ENCODE measurements at regions not wholly inside any gene's neighbourhood (a gene's known extent, or its start where the extent isn't known, plus 50 kb on each side); places are given as distances from the start of the nearest gene placed in this dataset.

GRCh38 chr10:90138844-90139243, 437.5 kb downstream of the KIF20B start:
- H3K9me3 ChIP-seq (ENCODE audit: control insufficient read depth, low read length): peaks cover 5% of the 10 kb centered on the region

GRCh38 chr10:90141791-90142190, 440.4 kb downstream of the KIF20B start:
- Histone ChIP-seq H3K27ac (ENCODE audit: low read depth in 1 of 2, low read length in 2 of 2) (no peak overlapping the region), H3K4me1 (ENCODE audit: control insufficient read depth in 1 of 2, insufficient read depth in 2 of 2, low read length in 2 of 2) (no peaks in the 10 kb centered on the region), H3K9me3 (ENCODE audit: control insufficient read depth, low read length) (peaks cover 3% of the 10 kb centered on the region), H3K36me3 (ENCODE audit: control insufficient read depth in 1 of 2, insufficient read depth in 2 of 2, low read length in 1 of 2) (no peaks in the 10 kb centered on the region), H3K4me3 (ENCODE audit: low read length in 2 of 2) (no peak overlapping the region), H3K27me3 (ENCODE audit: control insufficient read depth in 1 of 2, insufficient read depth in 2 of 2, low read length in 1 of 2) (no peaks in the 10 kb centered on the region)
- intact Hi-C loops (cut with DNase I): no loop called here
- 76 to 81% methylated on average over 1 of the region's 1 CpG for WGBS, 2 donors
- ATAC-seq (ENCODE audit: low FRiP score): no peak
- no peak for DNase-seq

More at GRCh38 chr10:90138844-90139243, 437.5 kb downstream of the KIF20B start:
- Histone ChIP-seq H3K4me1 (ENCODE audit: control insufficient read depth in 1 of 2, insufficient read depth in 2 of 2, low read length in 2 of 2) (no peaks in the 10 kb centered on the region), H3K36me3 (ENCODE audit: control insufficient read depth in 1 of 2, insufficient read depth in 2 of 2, low read length in 1 of 2) (peaks cover 0 to 2% of the 10 kb centered on the region in 2 donors), H3K27me3 (ENCODE audit: control insufficient read depth in 1 of 2, insufficient read depth in 2 of 2, low read length in 1 of 2) (no peaks in the 10 kb centered on the region), H3K27ac (ENCODE audit: low read depth in 1 of 2, low read length in 2 of 2) (no peak overlapping the region), H3K4me3 (ENCODE audit: low read length in 2 of 2) (no peak overlapping the region)
- ATAC-seq (ENCODE audit: low FRiP score) (no peak), DNase-seq (no peak)
- WGBS, 2 donors: 81 to 82% methylated on average over 4 of the region's 4 CpGs
- intact Hi-C loops (cut with DNase I): no loop called here

DNA sequence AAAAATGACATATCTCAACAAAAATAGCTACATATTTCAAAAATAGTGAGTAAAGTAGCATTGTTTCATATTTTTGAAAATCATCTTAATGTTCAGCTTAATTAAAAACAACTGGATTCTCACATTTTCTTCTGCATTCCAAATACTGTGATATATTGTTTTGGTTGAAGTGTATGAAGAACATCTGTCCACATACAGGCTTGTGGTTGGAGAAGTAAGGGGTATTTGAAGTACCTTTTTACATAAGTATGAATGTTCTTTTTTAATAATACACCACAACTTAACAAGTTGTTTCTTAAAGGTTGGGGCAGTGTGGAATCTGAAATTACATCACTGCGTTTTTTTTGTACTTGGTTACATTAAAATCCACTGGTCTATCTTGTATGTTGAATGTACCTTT, 442.5 kb downstream of the KIF20B start:
- H3K9me3 ChIP-seq (ENCODE audit: control insufficient read depth, low read length): no peaks in the 10 kb centered on the region
- no peak overlapping the region for H3K27ac ChIP-seq (ENCODE audit: low read depth in 1 of 2, low read length in 2 of 2)
- DNase-seq (no peak), ATAC-seq (ENCODE audit: low FRiP score) (no peak)
- H3K4me1 ChIP-seq (ENCODE audit: control insufficient read depth in 1 of 2, insufficient read depth in 2 of 2, low read length in 2 of 2): no peaks in the 10 kb centered on the region
- H3K27me3 ChIP-seq (ENCODE audit: control insufficient read depth in 1 of 2, insufficient read depth in 2 of 2, low read length in 1 of 2): no peaks in the 10 kb centered on the region
- no peak overlapping the region for H3K4me3 ChIP-seq (ENCODE audit: low read length in 2 of 2)
- WGBS, 2 donors: 93 to 97% methylated on average over 1 of the region's 1 CpG
- no peaks in the 10 kb centered on the region for H3K36me3 ChIP-seq (ENCODE audit: control insufficient read depth in 1 of 2, insufficient read depth in 2 of 2, low read length in 1 of 2)
- intact Hi-C loops (cut with DNase I): no loop called here

- Histone ChIP-seq H3K9me3 (ENCODE audit: control insufficient read depth, low read length) (no peaks in the 10 kb centered on the region), H3K27me3 (ENCODE audit: control insufficient read depth in 1 of 2, insufficient read depth in 2 of 2, low read length in 1 of 2) (no peaks in the 10 kb centered on the region), H3K36me3 (ENCODE audit: control insufficient read depth in 1 of 2, insufficient read depth in 2 of 2, low read length in 1 of 2) (no peaks in the 10 kb centered on the region), H3K4me1 (ENCODE audit: control insufficient read depth in 1 of 2, insufficient read depth in 2 of 2, low read length in 2 of 2) (no peaks in the 10 kb centered on the region), H3K4me3 (ENCODE audit: low read length in 2 of 2) (no peak overlapping the region), H3K27ac (ENCODE audit: low read depth in 1 of 2, low read length in 2 of 2) (no peak overlapping the region)
- intact Hi-C loops (cut with DNase I): no loop called here
- no peak for DNase-seq
- no peak for ATAC-seq (ENCODE audit: low FRiP score)
- 73 to 81% methylated on average over 6 of the region's 6 CpGs for WGBS, 2 donors
Observed at GRCh38 chr10:90148116-90148855, 446.9 kb downstream of the KIF20B start.

DNA sequence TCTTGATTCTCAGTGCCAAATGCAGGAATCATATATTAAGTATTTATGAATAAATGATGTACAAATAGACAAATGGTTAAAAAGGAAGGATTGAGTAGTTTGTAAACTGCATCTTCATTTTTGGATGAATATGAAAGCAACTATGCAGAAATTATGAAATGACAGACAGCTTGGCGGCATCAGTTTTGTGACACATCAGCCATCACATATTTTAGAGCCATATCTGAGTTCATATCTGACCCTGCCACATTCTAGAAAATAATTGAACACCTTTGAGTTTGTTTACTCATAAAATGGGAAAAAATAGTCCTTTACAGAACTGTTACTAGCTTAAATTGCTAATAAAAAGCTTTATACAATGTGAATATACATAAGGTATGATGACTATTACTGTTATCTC, 448.2 kb downstream of the KIF20B start:
- no peak overlapping the region for H3K27ac ChIP-seq (ENCODE audit: low read depth in 1 of 2, low read length in 2 of 2)
- no peaks in the 10 kb centered on the region for H3K9me3 ChIP-seq (ENCODE audit: control insufficient read depth, low read length)
- ATAC-seq (ENCODE audit: low FRiP score) (no peak), DNase-seq (no peak)
- WGBS, 2 donors: 95 to 100% methylated on average over 1 of the region's 1 CpG
- intact Hi-C loops (cut with DNase I): no loop called here
- H3K36me3 ChIP-seq (ENCODE audit: control insufficient read depth in 1 of 2, insufficient read depth in 2 of 2, low read length in 1 of 2): no peaks in the 10 kb centered on the region
- no peak overlapping the region for H3K4me3 ChIP-seq (ENCODE audit: low read length in 2 of 2)
- no peaks in the 10 kb centered on the region for H3K27me3 ChIP-seq (ENCODE audit: control insufficient read depth in 1 of 2, insufficient read depth in 2 of 2, low read length in 1 of 2)
- no peaks in the 10 kb centered on the region for H3K4me1 ChIP-seq (ENCODE audit: control insufficient read depth in 1 of 2, insufficient read depth in 2 of 2, low read length in 2 of 2)

GRCh38 chr10:90162271-90162853, 461.0 kb downstream of the KIF20B start:
- Histone ChIP-seq H3K27ac (ENCODE audit: low read depth in 1 of 2, low read length in 2 of 2) (no peak overlapping the region), H3K36me3 (ENCODE audit: control insufficient read depth in 1 of 2, insufficient read depth in 2 of 2, low read length in 1 of 2) (no peaks in the 10 kb centered on the region), H3K4me3 (ENCODE audit: low read length in 2 of 2) (no peak overlapping the region), H3K9me3 (ENCODE audit: control insufficient read depth, low read length) (no peaks in the 10 kb centered on the region), H3K27me3 (ENCODE audit: control insufficient read depth in 1 of 2, insufficient read depth in 2 of 2, low read length in 1 of 2) (no peaks in the 10 kb centered on the region), H3K4me1 (ENCODE audit: control insufficient read depth in 1 of 2, insufficient read depth in 2 of 2, low read length in 2 of 2) (no peaks in the 10 kb centered on the region)
- WGBS, 2 donors: 80 to 87% methylated on average over 2 of the region's 2 CpGs
- intact Hi-C loops (cut with DNase I): no loop called here
- DNase-seq (no peak), ATAC-seq (ENCODE audit: low FRiP score) (no peak)

GRCh38 chr10:90167174-90168064, 466.0 kb downstream of the KIF20B start:
- Histone ChIP-seq H3K27ac (ENCODE audit: low read depth in 1 of 2, low read length in 2 of 2) (no peak overlapping the region), H3K4me3 (ENCODE audit: low read length in 2 of 2) (no peak overlapping the region), H3K36me3 (ENCODE audit: control insufficient read depth in 1 of 2, insufficient read depth in 2 of 2, low read length in 1 of 2) (no peaks in the 10 kb centered on the region), H3K4me1 (ENCODE audit: control insufficient read depth in 1 of 2, insufficient read depth in 2 of 2, low read length in 2 of 2) (no peaks in the 10 kb centered on the region), H3K9me3 (ENCODE audit: control insufficient read depth, low read length) (no peaks in the 10 kb centered on the region), H3K27me3 (ENCODE audit: control insufficient read depth in 1 of 2, insufficient read depth in 2 of 2, low read length in 1 of 2) (no peaks in the 10 kb centered on the region)
- intact Hi-C loops (cut with DNase I): no loop called here
- WGBS, 2 donors: 40 to 67% methylated on average over 1 of the region's 1 CpG
- ATAC-seq (ENCODE audit: low FRiP score) (no peak), DNase-seq (no peak)

- H3K27me3 ChIP-seq (ENCODE audit: control insufficient read depth in 1 of 2, insufficient read depth in 2 of 2, low read length in 1 of 2): no peaks in the 10 kb centered on the region
- H3K36me3 ChIP-seq (ENCODE audit: control insufficient read depth in 1 of 2, insufficient read depth in 2 of 2, low read length in 1 of 2): no peaks in the 10 kb centered on the region
- no peak for ATAC-seq (ENCODE audit: low FRiP score)
- intact Hi-C loops (cut with DNase I): no loop called here
- 80 to 84% methylated on average over 7 of the region's 7 CpGs for WGBS, 2 donors
- no peaks in the 10 kb centered on the region for H3K9me3 ChIP-seq (ENCODE audit: control insufficient read depth, low read length)
- H3K27ac ChIP-seq (ENCODE audit: low read depth in 1 of 2, low read length in 2 of 2): no peak overlapping the region
- no peak for DNase-seq
- H3K4me1 ChIP-seq (ENCODE audit: control insufficient read depth in 1 of 2, insufficient read depth in 2 of 2, low read length in 2 of 2): no peaks in the 10 kb centered on the region
- H3K4me3 ChIP-seq (ENCODE audit: low read length in 2 of 2): no peak overlapping the region
Observed at GRCh38 chr10:90168244-90168643, 466.9 kb downstream of the KIF20B start.

Measured in aorta (tissue), 5 donors.